Neural cell (in vitro differentiated cells): ENCODE measurements at regions not wholly inside any gene's neighbourhood (a gene's known extent, or its start where the extent isn't known, plus 50 kb on each side); places are given as distances from the start of the nearest gene placed in this dataset.

Source experiments
- CTCF ChIP-seq: fragments of 450-650 bp; IDR thresholded peaks from 2 replicates; pipeline ENCODE4 v1.5.1; 2014; ENCODE audit warnings: antibody characterized with exemption, mild to moderate bottlenecking, moderate library complexity; ENCODE audit not compliant: poor library complexity, severe bottlenecking
- POLR2AphosphoS5 ChIP-seq: IDR thresholded peaks from 2 replicates; pipeline ENCODE4 v1.6.1; 2012
- RAD21 ChIP-seq: fragments of 450-650 bp; conservative IDR thresholded peaks from 2 replicates; pipeline ENCODE4 v1.6.1; 2014; ENCODE audit warnings: antibody characterized with exemption, mild to moderate bottlenecking, moderate library complexity

GRCh38 chr9:81092057-81092456 is 597.3 kb downstream of the TLE1 start:
- TF ChIP-seq CTCF = no peak
- TF ChIP-seq RAD21 = no peak
- no peak for TF ChIP-seq POLR2AphosphoS5
